H1 (cell line): ENCODE measurements at regions not wholly inside any gene's neighbourhood (a gene's known extent, or its start where the extent isn't known, plus 50 kb on each side); places are given as distances from the start of the nearest gene placed in this dataset.
A peak's percentile ranks its signal among the peaks of the same experiment; 100 is the strongest.

Experiments used
- CTCF ChIA-PET: fragments of 300-600 bp; sonication (Branson Sonifier 250); formaldehyde crosslinking; loops from one replicate; lab custom pipeline; 2021; ENCODE audit not compliant: partially characterized antibody; lab: Charles Lee
- POLR2A ChIA-PET: fragments of 300-600 bp; sonication (Branson Sonifier 250); formaldehyde crosslinking; loops from one replicate; lab custom pipeline; 2021; ENCODE audit warnings: inconsistent platforms; ENCODE audit not compliant: partially characterized antibody; lab: Charles Lee
- DNase-seq, 2 experiments: peaks; one replicate each; pipeline versions ENCODE4 v3.0.0 to v3.0.0-alpha.2; 2010 to 2022; ENCODE audit warnings: low spot score in 2 of 2, low read depth in 1 of 2, mixed read lengths in 1 of 2
- FAIRE-seq: peaks from 2 replicates; lab custom pipeline; 2011; peaks lifted over from hg19 to GRCh38; lab: Jason Lieb, UNC
- H2AFZ ChIP-seq: 2 replicates; pipeline ENCODE4 v1.8.1; 2012; ENCODE audit warnings: low read length, inconsistent platforms
- H2AK5ac ChIP-seq: 2 replicates; pipeline ENCODE4 v1.6.1; 2013; ENCODE audit warnings: low read depth, low read length
- H2BK120ac ChIP-seq: replicated peaks from 2 replicates; pipeline ENCODE3; 2013; ENCODE audit warnings: low read depth, low read length, inconsistent platforms
- H2BK12ac ChIP-seq: 2 replicates; pipeline ENCODE4 v1.6.1; 2013; ENCODE audit warnings: low read depth, low read length
- H2BK15ac ChIP-seq: 2 replicates; pipeline ENCODE4 v1.6.1; 2013; ENCODE audit warnings: low read length
- H2BK20ac ChIP-seq: 2 replicates; pipeline ENCODE4 v1.6.1; 2013; ENCODE audit warnings: low read length
- H2BK5ac ChIP-seq: 2 replicates; pipeline ENCODE4 v1.6.1; 2013; ENCODE audit warnings: low read depth, low read length
- H3K14ac ChIP-seq: 2 replicates; pipeline ENCODE4 v1.6.1; 2013; ENCODE audit warnings: inconsistent platforms; ENCODE audit not compliant: insufficient read length
- H3K18ac ChIP-seq: 2 replicates; pipeline ENCODE4 v1.6.1; 2013; ENCODE audit warnings: low read length; ENCODE audit errors: extremely low read depth
- H3K23ac ChIP-seq: 2 replicates; pipeline ENCODE4 v1.6.1; 2013; ENCODE audit warnings: inconsistent platforms; ENCODE audit not compliant: insufficient read length
- H3K23me2 ChIP-seq: 2 replicates; pipeline ENCODE4 v1.6.1; 2013; ENCODE audit warnings: low read depth, low read length
- H3K27ac ChIP-seq: 2 replicates; pipeline ENCODE4 v1.6.1; 2011; ENCODE audit warnings: low read depth, low read length, inconsistent platforms
- H3K27me3 ChIP-seq, 4 experiments: replicated peaks in 1 of 4; 1 replicate in 1 of 4; 2 replicates in 3 of 4; pipeline versions ENCODE4 v1.6.1 to v1.8.1; 2011 to 2013; ENCODE audit warnings: low read length in 3 of 4, mild to moderate bottlenecking in 3 of 4, inconsistent platforms in 2 of 4, mixed read lengths in 2 of 4, moderate library complexity in 1 of 4; ENCODE audit not compliant: control insufficient read depth in 3 of 4, insufficient read depth in 3 of 4; ENCODE audit errors: extremely low read depth in 1 of 4
- H3K36me3 ChIP-seq, 4 experiments: 2 replicates each; pipeline versions ENCODE4 v1.6.1 to v1.8.1; 2011 to 2013; ENCODE audit warnings: mild to moderate bottlenecking in 4 of 4, low read length in 3 of 4, moderate library complexity in 2 of 4, control low read depth in 1 of 4, inconsistent platforms in 1 of 4; ENCODE audit not compliant: insufficient read depth in 4 of 4, control insufficient read depth in 2 of 4
- H3K4ac ChIP-seq: replicated peaks from 2 replicates; pipeline ENCODE3; 2013; ENCODE audit warnings: low read length, low read depth, mixed read lengths, inconsistent platforms; ENCODE audit not compliant: insufficient read length
- H3K4me1 ChIP-seq, 4 experiments: replicated peaks in 1 of 4; 1 replicate in 1 of 4; 2 replicates in 3 of 4; pipeline versions ENCODE4 v1.6.1 to v1.8.1; 2011 to 2013; ENCODE audit warnings: low read length in 3 of 4, inconsistent platforms in 2 of 4, mixed read lengths in 1 of 4; ENCODE audit not compliant: insufficient read depth in 4 of 4, control insufficient read depth in 3 of 4
- H3K4me2 ChIP-seq, 2 experiments: 2 replicates each; pipeline versions ENCODE4 v1.6.1 to v1.8.1; 2011 to 2013; ENCODE audit warnings: low read depth in 2 of 2, low read length in 2 of 2, control low read depth in 1 of 2, inconsistent platforms in 1 of 2, mild to moderate bottlenecking in 1 of 2; ENCODE audit not compliant: insufficient read depth in 1 of 2
- H3K4me3 ChIP-seq, 4 experiments: fragments of 200-600, 300-600 bp in 1 of 4; sonication (generic), shearing (Covaris generic), sonication (Bioruptor Twin) in 1 of 4; 2 replicates each; pipeline versions ENCODE4 v1.5.1 to v1.8.1; 2011 to 2016; ENCODE audit warnings: low read length in 4 of 4, low read depth in 3 of 4, control low read depth in 2 of 4, inconsistent platforms in 2 of 4, mild to moderate bottlenecking in 2 of 4, mixed read lengths in 1 of 4, moderate library complexity in 1 of 4; ENCODE audit not compliant: insufficient read depth in 2 of 4; ENCODE audit errors: extremely low read depth in 1 of 4
- H3K56ac ChIP-seq: replicated peaks from 2 replicates; pipeline ENCODE3; 2013; ENCODE audit warnings: low read depth, mild to moderate bottlenecking, mixed read lengths, low read length, inconsistent platforms; ENCODE audit not compliant: insufficient read length
- H3K79me1 ChIP-seq: 2 replicates; pipeline ENCODE4 v1.6.1; 2013; ENCODE audit warnings: low read depth, low read length, control low read depth
- H3K79me2 ChIP-seq, 2 experiments: 2 replicates each; pipeline versions ENCODE4 v1.6.1 to v1.8.1; 2012 to 2013; ENCODE audit warnings: low read length in 2 of 2, mild to moderate bottlenecking in 2 of 2, inconsistent platforms in 1 of 2; ENCODE audit not compliant: insufficient read depth in 2 of 2, control insufficient read depth in 1 of 2
- H3K9ac ChIP-seq, 4 experiments: replicated peaks in 1 of 4; 1 replicate in 1 of 4; 2 replicates in 3 of 4; pipeline versions ENCODE4 v1.6.1 to v1.8.1; 2011 to 2013; ENCODE audit warnings: low read depth in 3 of 4, low read length in 3 of 4, control low read depth in 2 of 4, mild to moderate bottlenecking in 2 of 4, moderate library complexity in 2 of 4, inconsistent platforms in 1 of 4; ENCODE audit errors: extremely low read depth in 1 of 4
- H3K9me3 ChIP-seq, 2 experiments: 2 replicates each; pipeline versions ENCODE4 v1.6.1 to v1.8.1; 2012 to 2013; ENCODE audit warnings: mild to moderate bottlenecking in 2 of 2, moderate library complexity in 2 of 2, control low read depth in 1 of 2, inconsistent platforms in 1 of 2, low read depth in 1 of 2, low read length in 1 of 2, mixed read lengths in 1 of 2; ENCODE audit not compliant: insufficient read depth in 2 of 2
- H4K20me1 ChIP-seq, 2 experiments: replicated peaks in 1 of 2; 2 replicates each; pipeline versions ENCODE3 to v1.8.1; 2011 to 2013; ENCODE audit warnings: inconsistent platforms in 2 of 2, low read length in 2 of 2, mild to moderate bottlenecking in 1 of 2; ENCODE audit not compliant: insufficient read depth in 2 of 2, control insufficient read depth in 1 of 2
- H4K5ac ChIP-seq: 2 replicates; pipeline ENCODE4 v1.6.1; 2013; ENCODE audit warnings: low read length, low read depth, mixed read lengths, inconsistent platforms; ENCODE audit not compliant: insufficient read length
- H4K8ac ChIP-seq: 2 replicates; pipeline ENCODE4 v1.8.0; 2013; ENCODE audit warnings: mild to moderate bottlenecking, moderate library complexity, low read length, inconsistent platforms; ENCODE audit not compliant: insufficient read depth; ENCODE audit errors: extremely low read depth
- H4K91ac ChIP-seq: replicated peaks from 2 replicates; pipeline ENCODE3; 2013; ENCODE audit warnings: low read length, mixed read lengths, inconsistent platforms; ENCODE audit not compliant: insufficient read length
- EGR1 ChIP-seq: IDR thresholded peaks from 2 replicates; pipeline ENCODE4 v1.6.1; 2011; ENCODE audit warnings: low read depth, low read length, borderline replicate concordance
- FOSL1 ChIP-seq: IDR thresholded peaks from 2 replicates; pipeline ENCODE4 v1.6.1; 2011; ENCODE audit warnings: mild to moderate bottlenecking, low read depth, low read length, moderate library complexity; ENCODE audit not compliant: insufficient read depth
- GABPA ChIP-seq: IDR thresholded peaks from 2 replicates; pipeline ENCODE4 v1.6.1; 2011; ENCODE audit warnings: mild to moderate bottlenecking, low read length, moderate library complexity, borderline replicate concordance; ENCODE audit not compliant: insufficient read depth
- JUND ChIP-seq: IDR thresholded peaks from 2 replicates; pipeline ENCODE4 v1.6.1; 2011; ENCODE audit warnings: mild to moderate bottlenecking, improper control_type of control experiment, low read length
- PHF8 ChIP-seq: fragments of 200-600 bp; sonication (generic); conservative IDR thresholded peaks from 2 replicates; pipeline ENCODE4 v1.7.1; 2012; ENCODE audit warnings: low read depth, mild to moderate bottlenecking, inconsistent platforms, low read length, moderate library complexity
- POLR2A ChIP-seq, 2 experiments: IDR thresholded peaks; 1 replicate in 1 of 2; 2 replicates in 1 of 2; pipeline ENCODE4 v1.6.1; 2011; ENCODE audit warnings: low read depth in 2 of 2, low read length in 2 of 2, mild to moderate bottlenecking in 2 of 2; ENCODE audit errors: control extremely low read depth in 1 of 2
- SIN3A ChIP-seq, 2 experiments: IDR thresholded peaks in 1 of 2; conservative IDR thresholded peaks in 1 of 2; 2 replicates each; pipeline ENCODE4 v1.6.1; 2011 to 2012; ENCODE audit warnings: low read length in 2 of 2, improper control_type of control experiment in 1 of 2, low read depth in 1 of 2, mild to moderate bottlenecking in 1 of 2
- SIX5 ChIP-seq: IDR thresholded peaks from 2 replicates; pipeline ENCODE4 v1.6.1; 2011; ENCODE audit warnings: mild to moderate bottlenecking, low read depth, low read length
- SRF ChIP-seq: IDR thresholded peaks from 2 replicates; pipeline ENCODE4 v1.6.1; 2011; ENCODE audit warnings: mild to moderate bottlenecking, low read depth, low read length, moderate library complexity
- SUZ12 ChIP-seq: fragments of 200-600 bp; sonication (generic); IDR thresholded peaks from 2 replicates; pipeline ENCODE4 v1.6.1; 2012; ENCODE audit warnings: mild to moderate bottlenecking, inconsistent platforms, low read length, moderate library complexity, mixed read lengths
- TBP ChIP-seq: IDR thresholded peaks from 2 replicates; pipeline ENCODE4 v1.6.1; 2011; ENCODE audit warnings: low read depth, low read length, improper control_type of control experiment
- WGBS, 2 experiments: shearing (Covaris generic) in 1 of 2; methylation state at CpG; one replicate each; pipeline versions ENCODE4 v1.1.6 to v1.1.7; 2013 to 2015; ENCODE audit warnings: low lambda C conversion rate in 2 of 2, mixed read lengths in 2 of 2, inconsistent platforms in 1 of 2, low coverage in 1 of 2, missing lambda C conversion rate in 1 of 2; ENCODE audit not compliant: insufficient replicate concordance in 2 of 2, insufficient coverage in 1 of 2, insufficient read length in 1 of 2; ENCODE audit errors: extremely low coverage in 1 of 2, missing lambda C conversion rate in 1 of 2; 5-methylcytosine and 5-hydroxymethylcytosine counted together

- no peak overlapping the region for H3K56ac ChIP-seq
- ChIA-PET CTCF (interaction anchor here (0.6 to 1.4 kb wide), 7 partner anchors 10 to 610 kb away, joined by 3 to 5 read pairs (median 4); no protein-coding TSS in a partner anchor), POLR2A (interaction anchor here (0.6 kb wide), 1 partner anchor 152 kb away, joined by 5 read pairs; no protein-coding TSS in a partner anchor)
- no peak overlapping the region for H2BK120ac ChIP-seq
- no peaks in the 10 kb centered on the region for H3K79me1 ChIP-seq
- no peaks in the 10 kb centered on the region; a peak in 1 of 7 replicates for H3K4me1 ChIP-seq
- H3K4ac ChIP-seq, result no peak overlapping the region
- H3K4me3 ChIP-seq, result peak overlapping the region; percentile 33 to 56 (median 40); a peak in 6 of 8 replicates
- H2AK5ac ChIP-seq, result no peak overlapping the region
- H3K14ac ChIP-seq, result no peak overlapping the region
- H4K8ac ChIP-seq, result no peak overlapping the region
- H3K79me2 ChIP-seq, result no peaks in the 10 kb centered on the region
- H3K9me3 ChIP-seq, result no peaks in the 10 kb centered on the region
- 13% methylated on average over 54 of the region's 56 CpGs; no CpG with 5 or more reads in 1 of the 2 experiments for WGBS, 2 experiments
- H4K20me1 ChIP-seq, result no peaks in the 10 kb centered on the region
- peaks cover 0 to 11% (median 2%) of the 10 kb centered on the region in 4 experiments; a peak in 5 of 7 replicates for H3K27me3 ChIP-seq
- H2BK12ac ChIP-seq, result no peak overlapping the region
- H2BK15ac ChIP-seq, result no peak overlapping the region
- no peak overlapping the region for H3K27ac ChIP-seq
- H4K5ac ChIP-seq, result no peak overlapping the region
- H3K23me2 ChIP-seq, result peaks cover 3% of the 10 kb centered on the region; the same call in 1 of the 2 replicates
- H3K9ac ChIP-seq, result peak overlapping the region in 1 of 4 experiments; percentile 40; a peak in 1 of 7 replicates
- H2BK20ac ChIP-seq, result no peak overlapping the region
- no peak overlapping the region for H3K18ac ChIP-seq
- peak overlapping the region; percentile 59 to 69 for H3K4me2 ChIP-seq
- 0 out of 2 replicates have a peak overlapping the region, but pooled peaks have one; percentile 36 for H2AFZ ChIP-seq
- no peak overlapping the region for H2BK5ac ChIP-seq
- no peak overlapping the region for H4K91ac ChIP-seq
- FAIRE-seq (no peak), DNase-seq (peak; percentile 15 to 61)
- H3K36me3 ChIP-seq, result no peaks in the 10 kb centered on the region
- no peak overlapping the region for H3K23ac ChIP-seq
- 0 out of 2 replicates have a peak, but pooled peaks have one; percentile 19 for TF ChIP-seq PHF8
- no peak for TF ChIP-seq JUND
- TF ChIP-seq POLR2A (IDR thresholded peaks at IDR 0.05; ENCODE audit: control extremely low read depth in 1 of 2, low read depth in 2 of 2, low read length in 2 of 2), result no peak
- no peak for TF ChIP-seq SRF
- TF ChIP-seq SUZ12, result peak; percentile 27; the same call in 1 of the 2 replicates
- TF ChIP-seq EGR1, result no peak
- TF ChIP-seq GABPA, result peak; percentile 51; the same call in 1 of the 2 replicates
- TF ChIP-seq SIX5, result no peak
- no peak for TF ChIP-seq FOSL1
- no peak for TF ChIP-seq SIN3A (conservative IDR thresholded peaks at IDR 0.05 in 1 of 2, IDR thresholded peaks at IDR 0.05 in 1 of 2; ENCODE audit: low read depth in 1 of 2, low read length in 2 of 2)
- TF ChIP-seq TBP, result peak; percentile 47; the same call in 1 of the 2 replicates
These were observed 237.9 kb upstream of the PBX1 start for GRCh38 chr1:164320790-164321731.
